Esophagus squamous epithelium (tissue), 5 donors: ENCODE measurements at regions not wholly inside any gene's neighbourhood (a gene's known extent, or its start where the extent isn't known, plus 50 kb on each side); places are given as distances from the start of the nearest gene placed in this dataset.

Experiments
- DNase-seq: peaks from one replicate; lab custom pipeline; 2025; lab: John Stamatoyannopoulos, UW
- H3K27ac ChIP-seq, 4 donors: fragments of 200-600 bp; sonication (generic); one replicate each; pipeline ENCODE4 v1.5.1; 2016 to 2019; ENCODE audit warnings: mild to moderate bottlenecking in 1 of 4
- H3K27me3 ChIP-seq, 4 donors: fragments of 200-600 bp; sonication (generic); 1 replicate in 3 of 4; 2 replicates in 1 of 4; pipeline versions ENCODE4 v1.5.1 to v1.6.0; 2017 to 2021; ENCODE audit warnings: antibody characterized with exemption in 1 of 4
- H3K36me3 ChIP-seq, 3 donors: fragments of 200-600 bp; sonication (generic); one replicate each; pipeline ENCODE4 v1.5.1; 2016 to 2019
- H3K4me1 ChIP-seq, 3 donors: fragments of 200-600 bp; sonication (generic); one replicate each; pipeline ENCODE4 v1.5.1; 2017 to 2019
- H3K4me3 ChIP-seq, 4 donors: fragments of 200-600 bp; sonication (generic); 1 replicate in 3 of 4; 2 replicates in 1 of 4; pipeline ENCODE4 v1.5.1; 2016 to 2019; ENCODE audit warnings: mild to moderate bottlenecking in 2 of 4, moderate library complexity in 1 of 4
- H3K9me3 ChIP-seq, 3 donors: fragments of 200-600 bp; sonication (generic); one replicate each; pipeline ENCODE4 v1.5.1; 2016 to 2019
- POLR2A ChIP-seq, 4 donors: fragments of 450-650 bp; IDR thresholded peaks; one replicate each; pipeline ENCODE4 v1.6.1; 2017; ENCODE audit warnings: antibody characterized with exemption in 4 of 4, mild to moderate bottlenecking in 4 of 4, moderate library complexity in 3 of 4
- WGBS, 2 donors: methylation state at CpG; one replicate each; pipeline ENCODE4 v1.1.5; 2018; 5-methylcytosine and 5-hydroxymethylcytosine counted together
- intact Hi-C: fragments of 100-400 bp; cut with DNase I; formaldehyde crosslinking; loops from one replicate; pipeline ENCODE4 v1.15.0; 2022
- TF ChIP-seq, protein P1 (sequence below), 6 experiments: fragments of 450-650 bp in 4 of 6; fragments of 200-600 bp in 2 of 6; sonication (generic) in 2 of 6; IDR thresholded peaks; one replicate each; pipeline ENCODE4 v1.5.1; 2016 to 2019; ENCODE audit warnings: antibody characterized with exemption in 6 of 6, mild to moderate bottlenecking in 4 of 6, moderate library complexity in 4 of 6
- donor health status: DM: yes; HTN: yes; CAD: no.

- Histone ChIP-seq H3K9me3 (no peaks in the 10 kb centered on the region), H3K4me3 (no peak overlapping the region), H3K4me1 (peaks cover 0 to 22% (median 0%) of the 10 kb centered on the region in 3 donors), H3K27me3 (no peaks in the 10 kb centered on the region), H3K27ac (no peak overlapping the region), H3K36me3 (no peaks in the 10 kb centered on the region)
- 42 to 52% methylated on average over 3 of the region's 3 CpGs for WGBS, 2 donors
- intact Hi-C loops, result no loop called here
- TF ChIP-seq, protein P1, sequence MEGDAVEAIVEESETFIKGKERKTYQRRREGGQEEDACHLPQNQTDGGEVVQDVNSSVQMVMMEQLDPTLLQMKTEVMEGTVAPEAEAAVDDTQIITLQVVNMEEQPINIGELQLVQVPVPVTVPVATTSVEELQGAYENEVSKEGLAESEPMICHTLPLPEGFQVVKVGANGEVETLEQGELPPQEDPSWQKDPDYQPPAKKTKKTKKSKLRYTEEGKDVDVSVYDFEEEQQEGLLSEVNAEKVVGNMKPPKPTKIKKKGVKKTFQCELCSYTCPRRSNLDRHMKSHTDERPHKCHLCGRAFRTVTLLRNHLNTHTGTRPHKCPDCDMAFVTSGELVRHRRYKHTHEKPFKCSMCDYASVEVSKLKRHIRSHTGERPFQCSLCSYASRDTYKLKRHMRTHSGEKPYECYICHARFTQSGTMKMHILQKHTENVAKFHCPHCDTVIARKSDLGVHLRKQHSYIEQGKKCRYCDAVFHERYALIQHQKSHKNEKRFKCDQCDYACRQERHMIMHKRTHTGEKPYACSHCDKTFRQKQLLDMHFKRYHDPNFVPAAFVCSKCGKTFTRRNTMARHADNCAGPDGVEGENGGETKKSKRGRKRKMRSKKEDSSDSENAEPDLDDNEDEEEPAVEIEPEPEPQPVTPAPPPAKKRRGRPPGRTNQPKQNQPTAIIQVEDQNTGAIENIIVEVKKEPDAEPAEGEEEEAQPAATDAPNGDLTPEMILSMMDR (IDR thresholded peaks at IDR 0.05), result no peak
- TF ChIP-seq POLR2A (IDR thresholded peaks at IDR 0.05), result no peak
- DNase-seq, result no peak
These were observed 322.2 kb downstream of the LMX1A start for GRCh38 chr1:165034136-165034809.

DNA sequence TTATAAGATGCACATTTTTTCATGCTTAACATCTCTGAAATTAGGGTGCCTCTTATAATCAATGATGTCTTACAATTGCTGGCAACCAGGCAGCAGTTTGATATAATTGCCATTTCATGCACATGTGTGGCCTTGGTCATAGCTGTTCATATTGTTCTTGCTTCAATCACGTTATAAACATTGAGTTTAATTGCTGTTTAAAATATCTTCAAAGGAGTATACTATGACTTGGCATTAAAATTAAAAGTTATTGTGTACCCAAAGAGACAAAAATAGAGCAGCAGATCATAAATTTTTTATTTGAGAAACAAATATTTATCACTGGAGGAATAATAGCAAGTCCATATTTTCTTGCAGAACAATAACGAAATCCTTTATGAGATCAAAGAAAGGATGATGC is 325.5 kb downstream of the LMX1A start:
- H3K9me3 ChIP-seq, result no peaks in the 10 kb centered on the region
- no peak overlapping the region for H3K27ac ChIP-seq
- H3K4me3 ChIP-seq, result no peak overlapping the region
- TF ChIP-seq POLR2A (IDR thresholded peaks at IDR 0.05), result no peak
- TF ChIP-seq, protein P1 (IDR thresholded peaks at IDR 0.05), result no peak
- 61 to 70% methylated on average over 2 of the region's 2 CpGs for WGBS, 2 donors
- no peaks in the 10 kb centered on the region for H3K27me3 ChIP-seq
- intact Hi-C loops, result no loop called here
- DNase-seq, result no peak
- no peaks in the 10 kb centered on the region for H3K36me3 ChIP-seq
- H3K4me1 ChIP-seq, result peaks cover 0 to 9% (median 0%) of the 10 kb centered on the region in 3 donors

GRCh38 chr1:165025805-165026204 is 330.7 kb downstream of the LMX1A start:
- Histone ChIP-seq H3K9me3 (peaks cover 0 to 11% (median 4%) of the 10 kb centered on the region in 3 donors), H3K27ac (no peak overlapping the region), H3K27me3 (no peaks in the 10 kb centered on the region), H3K4me1 (no peaks in the 10 kb centered on the region), H3K36me3 (no peaks in the 10 kb centered on the region), H3K4me3 (no peak overlapping the region)
- WGBS, 2 donors, result 83 to 92% methylated on average over 2 of the region's 2 CpGs
- intact Hi-C loops, result no loop called here
- no peak for TF ChIP-seq POLR2A (IDR thresholded peaks at IDR 0.05)
- TF ChIP-seq, protein P1 (IDR thresholded peaks at IDR 0.05), result no peak
- no peak for DNase-seq

DNA sequence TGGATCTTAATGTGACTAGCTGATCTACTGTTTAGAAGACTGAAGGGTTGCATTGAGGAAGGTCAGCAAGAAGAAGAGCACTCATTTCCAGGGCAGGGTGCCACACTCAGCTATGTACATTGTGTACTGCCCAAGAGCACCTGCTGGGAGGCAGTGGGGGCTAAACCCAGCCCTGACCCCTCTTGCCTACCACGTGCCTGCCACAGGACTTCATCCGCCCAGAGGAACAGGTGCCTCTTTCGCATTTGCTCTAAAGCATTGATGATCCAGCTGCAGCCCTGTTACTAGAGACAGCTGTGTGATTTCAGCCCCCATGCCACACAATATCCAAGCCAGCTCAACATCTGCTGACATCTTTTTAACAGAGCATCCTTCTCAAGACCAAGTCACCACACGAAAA is 341.8 kb downstream of the LMX1A start:
- TF ChIP-seq, protein P1 (IDR thresholded peaks at IDR 0.05), result no peak
- TF ChIP-seq POLR2A (IDR thresholded peaks at IDR 0.05), result no peak
- no peaks in the 10 kb centered on the region for H3K4me1 ChIP-seq
- no peaks in the 10 kb centered on the region for H3K9me3 ChIP-seq
- intact Hi-C loops, result no loop called here
- WGBS, 2 donors, result 71 to 75% methylated on average over 4 of the region's 4 CpGs
- no peaks in the 10 kb centered on the region for H3K36me3 ChIP-seq
- H3K4me3 ChIP-seq, result no peak overlapping the region
- no peak for DNase-seq
- H3K27ac ChIP-seq, result no peak overlapping the region
- no peaks in the 10 kb centered on the region for H3K27me3 ChIP-seq

DNA sequence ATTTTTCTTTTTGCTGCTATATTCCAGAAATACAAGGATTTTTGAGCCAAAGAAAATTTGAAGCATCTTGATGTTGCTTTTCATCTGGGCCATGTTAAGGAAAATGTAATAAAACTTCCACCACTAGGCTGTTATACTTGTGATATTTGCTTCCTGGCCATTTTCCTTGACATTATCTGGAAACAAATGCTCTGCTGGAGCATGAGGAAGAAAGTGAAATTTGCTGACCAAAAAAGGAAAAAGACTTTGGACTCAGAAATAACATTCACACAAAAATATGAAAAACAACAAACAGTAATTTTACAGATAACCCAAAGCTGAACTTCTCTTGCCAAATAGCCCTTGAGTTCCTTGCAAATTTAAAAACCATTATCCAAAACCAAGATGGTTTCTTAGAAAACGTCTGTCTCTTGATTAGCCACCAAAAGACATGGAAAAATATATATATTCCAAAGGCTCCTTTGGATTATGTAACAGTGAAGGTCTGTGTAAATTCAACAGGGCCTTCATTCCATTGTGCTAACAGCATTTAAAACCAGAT is 344.5 kb downstream of the LMX1A start:
- intact Hi-C loops, result no loop called here
- Histone ChIP-seq H3K27me3 (no peaks in the 10 kb centered on the region), H3K9me3 (no peaks in the 10 kb centered on the region), H3K36me3 (no peaks in the 10 kb centered on the region), H3K27ac (no peak overlapping the region), H3K4me1 (no peaks in the 10 kb centered on the region), H3K4me3 (no peak overlapping the region)
- DNase-seq, result no peak
- TF ChIP-seq POLR2A (IDR thresholded peaks at IDR 0.05), result no peak
- TF ChIP-seq, protein P1 (IDR thresholded peaks at IDR 0.05), result no peak
- WGBS, 2 donors, result 18 to 20% methylated on average over 1 of the region's 1 CpG
